Activated CD8-positive, alpha-beta memory T cell treated with anti-CD3 and anti-CD28 coated beads, Interleukin-2, amount 10 ng/mL, durations not matched to agents 7 days and 5 days (primary cell): ENCODE measurements at regions not wholly inside any gene's neighbourhood (a gene's known extent, or its start where the extent isn't known, plus 50 kb on each side); places are given as distances from the start of the nearest gene placed in this dataset.
"Not testable (repeated sequence)": the region's sequence is repeated elsewhere in the genome, so short reads cannot be mapped to it uniquely, and the experiment has no call there.

ENCODE experiments used
- ATAC-seq: fragments of 150-1000 bp; cut with Tn5 transposase; one replicate; pipeline ENCODE4 v1.10.0; 2021; ENCODE audit warnings: moderate library complexity
- CTCF ChIA-PET: fragments of 350-600 bp; sonication (Branson Sonifier 250); formaldehyde crosslinking; loops from one replicate; lab custom pipeline; 2021; ENCODE audit warnings: antibody characterized with exemption; lab: Charles Lee
- DNase-seq: peaks from one replicate; pipeline ENCODE4 v3.0.0-alpha.2; 2020
- H3K27ac Mint-ChIP-seq: one replicate; pipeline ENCODE4 v1.8.0; 2021; ENCODE audit warnings: mild to moderate bottlenecking, mixed read lengths
- H3K27me3 Mint-ChIP-seq: one replicate; pipeline ENCODE4 v1.8.0; 2021; ENCODE audit warnings: mixed read lengths
- H3K36me3 Mint-ChIP-seq: one replicate; pipeline ENCODE4 v1.8.0; 2021; ENCODE audit warnings: mild to moderate bottlenecking, mixed read lengths
- H3K4me1 Mint-ChIP-seq: one replicate; pipeline ENCODE4 v1.8.0; 2021; ENCODE audit warnings: mixed read lengths
- H3K4me3 Mint-ChIP-seq: one replicate; pipeline ENCODE4 v1.8.0; 2021; ENCODE audit warnings: mild to moderate bottlenecking, moderate library complexity, mixed read lengths
- H3K9me3 Mint-ChIP-seq: one replicate; pipeline ENCODE4 v1.8.0; 2022; ENCODE audit warnings: low read depth, mixed read lengths

DNA sequence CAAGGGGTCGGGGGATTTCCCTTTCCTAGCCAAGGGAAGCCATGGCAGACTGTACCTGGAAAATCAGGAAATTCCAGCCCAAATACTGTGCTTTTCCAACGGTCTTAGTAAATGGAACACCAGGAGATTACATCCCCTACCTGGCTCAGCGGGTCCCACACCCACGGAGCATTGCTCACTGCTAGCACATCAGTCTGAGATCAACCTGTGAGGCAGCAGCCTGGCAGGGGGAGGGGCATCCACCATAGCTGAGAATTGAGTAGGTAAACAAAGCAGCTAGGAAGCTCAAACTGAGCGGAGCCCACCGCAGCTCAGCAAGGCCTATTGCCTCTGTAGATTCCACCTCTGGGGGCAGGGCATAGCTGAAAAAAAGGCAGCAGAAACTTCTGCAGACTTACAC is 192.0 kb downstream of the ETAA1 start:
- H3K27ac Mint-ChIP-seq, H3K36me3 Mint-ChIP-seq, CTCF ChIA-PET, H3K27me3 Mint-ChIP-seq, ATAC-seq, H3K4me3 Mint-ChIP-seq, DNase-seq, H3K4me1 Mint-ChIP-seq: not testable (repeated sequence)
- peaks cover 15% of the 10 kb centered on the region for H3K9me3 Mint-ChIP-seq

GRCh38 chr2:67594522-67594921 is 197.4 kb downstream of the ETAA1 start:
- H3K4me3 Mint-ChIP-seq, H3K9me3 Mint-ChIP-seq, H3K36me3 Mint-ChIP-seq, H3K4me1 Mint-ChIP-seq, DNase-seq, ATAC-seq, CTCF ChIA-PET, H3K27me3 Mint-ChIP-seq, H3K27ac Mint-ChIP-seq: not testable (repeated sequence)

DNA sequence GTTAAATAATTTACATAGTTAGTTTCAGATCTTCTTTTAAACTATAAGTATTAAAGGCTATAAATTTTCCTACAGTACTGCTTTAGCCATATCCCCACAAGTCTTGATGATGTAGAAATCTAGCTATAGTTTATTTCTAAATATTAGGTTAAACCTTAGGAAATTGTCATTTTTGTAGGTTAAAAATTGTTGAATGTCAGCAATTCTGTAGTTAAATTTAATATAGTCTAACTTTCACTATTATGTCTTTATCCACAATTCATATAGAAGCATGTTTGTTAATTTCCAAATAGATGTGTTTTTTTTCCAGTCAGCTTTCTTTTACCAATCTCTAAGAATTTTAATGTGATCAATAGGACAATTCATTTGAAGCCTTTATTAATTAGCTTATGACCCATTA is 199.7 kb downstream of the ETAA1 start:
- Mint-ChIP-seq H3K27ac (no peak overlapping the region), H3K4me1 (no peaks in the 10 kb centered on the region), H3K9me3 (no peaks in the 10 kb centered on the region), H3K27me3 (no peaks in the 10 kb centered on the region), H3K36me3 (no peaks in the 10 kb centered on the region), H3K4me3 (no peak overlapping the region)
- CTCF ChIA-PET: no interaction called here
- no peak for ATAC-seq
- no peak for DNase-seq

DNA sequence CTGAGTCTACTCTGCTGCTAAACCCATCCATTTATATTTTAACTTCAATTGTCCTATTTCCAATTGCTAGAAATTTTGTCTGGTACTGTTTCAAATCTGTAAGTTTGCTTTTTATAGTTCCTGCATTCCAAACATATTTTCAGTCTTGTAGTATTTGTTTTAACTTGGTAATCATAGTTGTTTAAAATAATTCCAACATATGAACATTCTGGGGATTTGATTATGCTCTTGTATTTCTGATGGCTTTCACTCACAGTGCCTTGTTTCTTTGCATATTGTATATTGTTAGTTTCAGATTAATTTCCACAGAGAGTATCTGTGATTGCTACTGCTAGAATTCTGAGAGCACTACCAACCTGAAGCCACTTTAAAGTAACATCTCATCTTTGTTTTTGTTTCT is 202.4 kb downstream of the ETAA1 start:
- Mint-ChIP-seq H3K36me3 (no peaks in the 10 kb centered on the region), H3K4me3 (no peak overlapping the region), H3K27me3 (no peaks in the 10 kb centered on the region), H3K4me1 (no peaks in the 10 kb centered on the region), H3K9me3 (no peaks in the 10 kb centered on the region), H3K27ac (no peak overlapping the region)
- no peak for DNase-seq
- no peak for ATAC-seq
- CTCF ChIA-PET: interaction anchor here (0.6 kb wide), 1 partner anchor 121 kb away, joined by 3 read pairs; no protein-coding TSS in a partner anchor

GRCh38 chr2:67600222-67600871 is 203.2 kb downstream of the ETAA1 start:
- no peak for DNase-seq
- H3K36me3 Mint-ChIP-seq: no peaks in the 10 kb centered on the region
- no peak overlapping the region for H3K4me3 Mint-ChIP-seq
- no peaks in the 10 kb centered on the region for H3K4me1 Mint-ChIP-seq
- CTCF ChIA-PET: interaction anchor here (0.6 kb wide), 1 partner anchor 121 kb away, joined by 3 read pairs; no protein-coding TSS in a partner anchor
- no peak overlapping the region for H3K27ac Mint-ChIP-seq
- no peak for ATAC-seq
- no peaks in the 10 kb centered on the region for H3K27me3 Mint-ChIP-seq
- H3K9me3 Mint-ChIP-seq: no peaks in the 10 kb centered on the region

GRCh38 chr2:67600946-67601345 is 203.8 kb downstream of the ETAA1 start:
- Mint-ChIP-seq H3K27me3 (no peaks in the 10 kb centered on the region), H3K9me3 (no peaks in the 10 kb centered on the region), H3K4me1 (no peaks in the 10 kb centered on the region), H3K4me3 (no peak overlapping the region), H3K36me3 (no peaks in the 10 kb centered on the region), H3K27ac (no peak overlapping the region)
- ATAC-seq: no peak
- CTCF ChIA-PET: no interaction called here
- no peak for DNase-seq

GRCh38 chr2:67604360-67604759 is 207.2 kb downstream of the ETAA1 start:
- no peak overlapping the region for H3K4me3 Mint-ChIP-seq
- DNase-seq (no peak), ATAC-seq (no peak)
- CTCF ChIA-PET: no interaction called here
- no peaks in the 10 kb centered on the region for H3K36me3 Mint-ChIP-seq
- no peaks in the 10 kb centered on the region for H3K9me3 Mint-ChIP-seq
- H3K4me1 Mint-ChIP-seq: no peaks in the 10 kb centered on the region
- H3K27me3 Mint-ChIP-seq: no peaks in the 10 kb centered on the region
- no peak overlapping the region for H3K27ac Mint-ChIP-seq

DNA sequence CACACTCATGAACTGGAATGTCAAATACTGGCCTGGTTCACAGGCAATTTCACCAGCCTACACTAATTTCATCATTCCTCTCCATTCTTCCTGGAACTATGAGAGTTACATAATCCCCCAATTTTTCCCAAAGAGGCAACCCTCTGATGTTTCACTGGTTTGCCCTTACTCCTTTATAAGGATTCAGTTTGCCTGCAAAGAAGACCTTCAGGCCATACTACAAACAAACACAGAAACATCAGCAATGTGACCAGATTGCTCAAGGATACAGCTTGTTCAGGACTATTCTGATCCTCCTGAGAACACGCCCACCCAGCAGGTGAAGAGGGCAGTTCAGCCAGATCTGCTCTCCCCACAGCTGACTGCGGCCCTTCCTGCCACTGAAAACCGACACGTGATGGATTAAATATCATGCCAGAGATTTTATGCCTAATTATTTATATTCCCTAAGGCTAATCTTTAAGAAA is 215.5 kb downstream of the ETAA1 start:
- Mint-ChIP-seq H3K27ac (no peak overlapping the region), H3K4me1 (no peaks in the 10 kb centered on the region), H3K9me3 (no peaks in the 10 kb centered on the region), H3K27me3 (no peaks in the 10 kb centered on the region), H3K36me3 (no peaks in the 10 kb centered on the region), H3K4me3 (no peak overlapping the region)
- DNase-seq (no peak), ATAC-seq (no peak)
- CTCF ChIA-PET: no interaction called here

DNA sequence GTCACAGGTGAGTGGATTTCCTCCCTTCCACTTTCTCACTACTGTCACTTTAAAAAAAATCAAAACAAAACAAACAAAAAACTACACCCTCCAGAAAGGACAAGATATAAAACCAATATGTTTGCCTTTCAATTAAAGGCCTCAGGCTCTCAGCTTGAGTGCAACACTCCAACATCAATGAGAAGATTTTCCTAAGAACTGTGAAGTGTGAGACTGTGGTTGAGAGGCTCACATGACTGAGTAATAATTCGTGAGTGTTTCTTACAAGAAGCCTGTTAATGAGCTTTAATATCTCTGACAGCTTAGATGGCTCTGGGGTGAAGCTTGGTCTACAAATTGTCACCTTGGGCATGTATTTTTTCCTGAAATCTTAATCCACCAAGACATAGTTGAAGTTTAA is 216.1 kb downstream of the ETAA1 start:
- DNase-seq (no peak), ATAC-seq (no peak)
- Mint-ChIP-seq H3K4me3 (no peak overlapping the region), H3K27ac (no peak overlapping the region), H3K27me3 (no peaks in the 10 kb centered on the region), H3K36me3 (no peaks in the 10 kb centered on the region), H3K4me1 (no peaks in the 10 kb centered on the region), H3K9me3 (no peaks in the 10 kb centered on the region)
- CTCF ChIA-PET: no interaction called here

DNA sequence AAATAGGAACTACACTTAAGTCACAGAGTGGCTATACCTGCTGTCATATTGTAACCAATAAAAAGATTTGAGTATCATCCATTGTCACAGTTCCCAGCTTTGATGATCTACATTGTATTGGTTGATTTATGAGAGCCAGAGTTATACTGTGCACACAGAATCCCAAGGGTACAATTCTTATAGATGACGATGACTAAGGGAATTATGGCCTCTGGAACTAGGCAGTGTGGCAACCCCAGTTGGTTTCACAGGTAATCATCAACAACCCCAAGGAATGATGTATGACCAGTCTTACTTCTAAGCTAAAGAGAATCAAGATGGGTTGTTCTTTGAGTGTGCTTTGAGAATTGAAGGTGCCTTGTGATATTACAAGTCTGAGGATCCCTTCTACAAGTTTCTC is 217.3 kb downstream of the ETAA1 start:
- no peaks in the 10 kb centered on the region for H3K4me1 Mint-ChIP-seq
- H3K27me3 Mint-ChIP-seq: no peaks in the 10 kb centered on the region
- no peak overlapping the region for H3K4me3 Mint-ChIP-seq
- H3K27ac Mint-ChIP-seq: no peak overlapping the region
- DNase-seq: no peak
- CTCF ChIA-PET: no interaction called here
- no peaks in the 10 kb centered on the region for H3K9me3 Mint-ChIP-seq
- no peaks in the 10 kb centered on the region for H3K36me3 Mint-ChIP-seq
- no peak for ATAC-seq

DNA sequence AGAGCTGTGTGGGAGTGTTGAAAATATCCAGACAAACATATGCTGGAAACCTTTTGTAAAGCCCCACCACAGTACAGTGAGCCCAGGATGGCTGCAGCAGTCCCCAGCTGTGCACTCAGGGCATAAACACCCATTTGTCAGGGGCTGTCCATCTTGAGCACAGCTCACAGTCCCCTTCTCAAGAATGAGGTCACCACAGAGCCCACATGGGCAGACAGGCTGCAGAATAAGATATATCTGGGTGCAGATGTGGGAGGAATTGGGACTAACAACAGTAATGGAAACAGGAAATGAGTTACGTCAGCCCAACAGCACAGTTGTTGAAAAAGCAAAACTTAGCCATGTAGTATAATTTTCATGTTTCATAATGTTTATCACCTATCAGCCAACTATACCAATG is 219.6 kb downstream of the ETAA1 start:
- Mint-ChIP-seq H3K9me3 (no peaks in the 10 kb centered on the region), H3K27ac (no peak overlapping the region), H3K36me3 (no peaks in the 10 kb centered on the region), H3K4me1 (no peaks in the 10 kb centered on the region), H3K27me3 (no peaks in the 10 kb centered on the region), H3K4me3 (no peak overlapping the region)
- CTCF ChIA-PET: no interaction called here
- ATAC-seq: no peak
- no peak for DNase-seq

DNA sequence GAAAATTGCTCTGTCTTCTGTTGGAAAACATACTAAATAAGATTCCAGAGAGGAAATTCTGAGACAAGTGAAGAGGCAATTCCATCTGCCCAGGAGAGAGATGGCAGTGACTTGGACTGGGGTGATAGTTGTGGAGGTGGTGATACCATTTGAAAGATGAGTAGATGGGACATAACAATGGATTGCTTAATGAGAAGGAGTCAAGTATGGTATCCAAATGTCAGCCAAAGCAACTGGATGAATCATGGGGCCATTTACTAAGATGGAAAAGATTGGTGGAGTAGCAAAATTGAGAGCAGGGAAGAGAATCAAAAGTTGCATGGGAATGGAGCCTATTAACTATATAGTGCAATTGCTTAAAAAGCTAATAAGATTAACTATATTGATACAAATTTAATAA is 222.1 kb downstream of the ETAA1 start:
- DNase-seq: no peak
- Mint-ChIP-seq H3K36me3 (no peaks in the 10 kb centered on the region), H3K27ac (no peak overlapping the region), H3K27me3 (no peaks in the 10 kb centered on the region), H3K9me3 (no peaks in the 10 kb centered on the region), H3K4me3 (no peak overlapping the region), H3K4me1 (no peaks in the 10 kb centered on the region)
- ATAC-seq: no peak
- CTCF ChIA-PET: no interaction called here

DNA sequence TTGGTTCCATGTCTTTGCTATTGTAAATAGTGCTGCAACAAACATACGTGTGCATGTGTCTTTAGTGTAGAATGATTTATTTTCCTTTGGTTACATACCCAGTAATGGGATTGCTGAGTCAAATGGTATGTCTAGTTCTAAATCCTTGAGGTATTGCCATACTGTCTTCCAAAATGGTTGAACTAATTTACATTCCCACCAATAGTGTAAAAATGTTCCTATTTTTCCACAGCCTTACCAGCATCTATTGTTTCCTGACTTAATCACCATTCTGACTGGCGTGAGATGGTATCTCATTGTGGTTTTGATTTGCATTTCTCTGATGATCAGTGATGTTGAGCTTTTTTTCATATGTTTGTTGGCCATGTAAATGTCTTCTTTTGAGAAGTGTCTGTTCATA is 226.6 kb downstream of the ETAA1 start:
- CTCF ChIA-PET, H3K36me3 Mint-ChIP-seq, ATAC-seq, H3K4me1 Mint-ChIP-seq, H3K9me3 Mint-ChIP-seq, DNase-seq, H3K27ac Mint-ChIP-seq, H3K27me3 Mint-ChIP-seq, H3K4me3 Mint-ChIP-seq: not testable (repeated sequence)

GRCh38 chr2:67625178-67625577 is 228.0 kb downstream of the ETAA1 start:
- Mint-ChIP-seq H3K27ac (no peak overlapping the region), H3K27me3 (no peaks in the 10 kb centered on the region), H3K36me3 (no peaks in the 10 kb centered on the region), H3K4me3 (no peak overlapping the region), H3K4me1 (no peaks in the 10 kb centered on the region), H3K9me3 (no peaks in the 10 kb centered on the region)
- CTCF ChIA-PET: no interaction called here
- no peak for ATAC-seq
- no peak for DNase-seq
